ENCODE measurements at regions not wholly inside any gene's neighbourhood (a gene's known extent, or its start where the extent isn't known, plus 50 kb on each side); places are given as distances from the start of the nearest gene placed in this dataset.

DNA sequence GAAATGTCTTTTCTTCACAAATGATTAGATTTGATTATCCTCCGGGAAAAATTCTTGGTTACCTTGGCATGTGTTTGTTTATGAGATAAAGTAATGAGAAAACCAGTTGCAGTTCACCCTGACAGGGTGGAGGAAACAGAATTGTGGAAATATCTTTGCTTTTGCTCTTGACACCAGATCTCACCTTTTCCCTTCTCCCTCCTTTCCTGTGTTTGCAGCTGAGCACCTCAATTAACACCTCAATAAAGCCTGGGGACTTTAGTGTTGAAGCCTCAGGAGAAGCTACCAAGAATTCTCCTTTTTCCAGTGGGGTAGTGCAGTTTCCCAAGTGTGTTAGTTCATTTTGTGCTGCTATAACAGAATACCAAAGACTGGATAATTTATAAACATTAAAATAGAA is 350.8 kb upstream of the IGFBP7 start:
- DNase-seq = no peak

GRCh38 chr4:57448901-57449300 is 338.7 kb upstream of the IGFBP7 start:
- DNase-seq = peak; percentile 82

DNA sequence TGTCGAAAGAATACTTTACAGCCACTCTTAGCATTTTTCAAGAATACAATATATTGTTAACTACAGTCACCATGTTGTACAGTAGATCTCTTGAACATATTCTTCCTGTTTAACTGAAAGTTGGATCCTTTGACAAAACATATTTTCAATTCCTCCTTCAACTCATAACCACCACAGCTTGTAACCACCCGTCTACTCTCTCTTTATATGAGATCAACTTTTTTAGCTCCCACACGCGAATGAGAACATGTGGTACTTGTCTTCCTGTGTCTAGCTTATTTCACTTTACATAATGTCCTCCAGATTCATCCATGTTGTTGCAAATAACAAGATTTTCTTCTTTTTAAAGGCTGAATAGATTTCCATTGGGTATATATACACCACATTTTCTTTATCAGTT is 338.3 kb upstream of the IGFBP7 start:
- DNase-seq = peak; percentile 83

DNA sequence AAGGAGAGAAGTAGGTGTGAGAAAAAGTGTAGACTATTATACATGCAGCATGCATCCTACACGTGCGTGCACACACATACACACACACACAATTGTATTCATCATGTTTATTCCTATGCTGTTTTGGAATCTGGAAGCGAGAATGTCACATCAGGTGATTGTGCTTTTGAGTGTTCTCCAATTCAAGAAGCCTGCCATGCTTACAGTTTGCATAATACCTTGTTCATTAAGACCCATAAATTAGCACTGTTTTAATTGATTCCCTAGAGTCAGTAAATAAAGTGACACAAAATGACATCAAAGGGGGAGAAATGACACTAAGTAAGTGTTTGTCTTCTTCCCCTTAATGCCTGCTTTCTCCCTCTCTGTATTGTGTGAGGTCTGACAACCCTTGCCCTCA is 336.1 kb upstream of the IGFBP7 start:
- no peak for DNase-seq

- DNase-seq = peak; percentile 61
Measured at GRCh38 chr4:57445686-57446085, 335.5 kb upstream of the IGFBP7 start.

GRCh38 chr4:57444671-57445070 is 334.5 kb upstream of the IGFBP7 start:
- DNase-seq = no peak

DNA sequence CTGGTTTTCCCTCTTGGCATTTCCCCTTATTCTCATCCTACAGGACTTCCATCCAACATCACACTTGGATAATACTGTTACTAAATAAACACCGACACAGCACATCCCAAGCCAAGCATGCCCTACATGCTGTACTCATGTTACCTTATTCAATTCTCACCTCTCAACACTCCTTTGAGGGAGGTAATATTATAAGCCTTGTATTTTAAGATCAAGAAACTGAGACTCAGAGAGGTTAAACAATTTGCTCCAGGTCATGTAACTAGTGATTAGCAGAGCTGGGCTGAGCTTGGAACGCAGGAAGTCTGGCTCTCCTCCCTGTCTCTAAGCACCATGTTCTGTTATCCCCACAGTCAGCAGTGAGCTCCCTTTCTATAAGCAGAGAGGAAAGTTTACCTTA is 333.6 kb upstream of the IGFBP7 start:
- no peak for DNase-seq

DNA sequence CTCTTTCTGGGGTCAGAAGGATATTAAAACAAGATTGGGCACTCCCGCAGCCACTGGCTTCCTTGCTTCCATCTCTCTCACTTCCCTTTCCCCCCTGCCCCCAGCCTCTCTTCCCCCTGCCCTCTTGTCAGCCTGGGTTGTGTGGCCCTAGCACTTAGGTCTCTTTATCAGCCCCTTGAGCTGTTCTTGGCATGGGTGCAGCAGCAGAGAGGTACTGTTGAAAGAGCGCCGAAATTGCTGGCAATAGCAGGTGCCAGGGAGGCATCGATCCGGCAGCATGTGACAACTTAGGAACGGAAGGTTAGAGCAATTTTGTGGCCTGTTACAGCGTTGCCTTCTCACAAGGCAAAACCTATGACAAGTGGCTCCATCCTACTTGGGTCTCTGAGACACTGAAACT is 333.1 kb upstream of the IGFBP7 start:
- no peak for DNase-seq

- peak; percentile 39 for DNase-seq
Measured at GRCh38 chr4:57442831-57443291, 332.7 kb upstream of the IGFBP7 start.

DNA sequence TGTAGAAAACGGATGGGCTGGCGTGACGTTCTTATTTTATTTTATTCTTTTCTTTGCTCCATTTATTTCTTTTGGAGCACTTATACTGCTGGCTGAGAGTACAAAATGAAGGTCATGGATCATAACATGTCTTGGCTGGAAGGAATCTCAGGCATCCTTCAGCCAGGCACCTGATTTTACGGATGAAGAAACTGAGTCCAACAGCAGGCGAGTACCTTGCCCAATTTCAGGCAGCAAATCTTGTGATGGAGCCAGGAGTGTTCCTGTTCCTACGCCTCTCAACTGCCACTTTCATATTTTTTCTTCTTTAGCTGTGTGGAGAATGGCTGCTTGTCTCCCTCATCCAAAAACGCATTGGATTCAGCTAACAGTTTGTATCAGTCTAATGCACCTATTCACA is 332.1 kb upstream of the IGFBP7 start:
- DNase-seq = no peak

DNA sequence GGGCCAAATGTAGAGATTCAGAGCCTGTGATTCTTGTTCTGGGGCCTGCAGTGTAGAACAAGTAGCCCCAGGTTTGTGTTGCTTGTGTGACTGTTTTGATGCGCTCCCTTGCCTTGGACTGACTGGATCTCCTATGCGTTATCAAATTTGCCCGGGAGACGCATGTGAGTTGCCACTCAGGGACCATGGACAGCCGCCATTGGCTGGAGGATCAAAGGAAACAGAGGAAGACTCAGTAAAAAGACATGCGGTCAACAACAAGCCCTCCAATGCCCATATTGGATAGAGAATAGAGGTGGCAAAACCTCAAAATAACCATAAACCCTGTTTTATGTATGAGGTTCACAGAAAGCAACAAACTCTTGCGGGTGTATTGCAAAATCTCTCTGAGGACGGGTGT is 327.5 kb upstream of the IGFBP7 start:
- no peak for DNase-seq

GRCh38 chr4:57435300-57435699 is 325.1 kb upstream of the IGFBP7 start:
- DNase-seq = no peak

DNA sequence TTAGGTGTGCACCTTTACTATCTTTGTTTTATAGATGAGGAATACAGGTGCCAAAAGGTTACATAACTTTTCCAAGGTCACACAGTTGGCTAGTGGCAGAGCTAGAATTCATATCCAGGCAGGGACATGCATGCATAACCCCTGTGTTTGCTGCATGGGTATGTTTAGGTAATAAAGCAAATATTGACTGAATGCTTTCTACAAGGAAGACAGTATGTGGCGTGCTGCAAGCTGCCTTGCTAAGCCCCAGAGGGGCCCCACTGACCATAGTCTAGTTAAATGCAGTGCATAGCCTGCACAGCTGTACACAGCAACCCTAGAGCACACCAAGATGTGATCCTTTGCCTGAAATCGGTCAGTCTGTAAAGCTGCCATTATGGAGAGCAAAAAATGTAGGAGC is 320.5 kb upstream of the IGFBP7 start:
- no peak for DNase-seq

- peak; percentile 75 for DNase-seq
Measured at GRCh38 chr4:57426779-57427395, 316.7 kb upstream of the IGFBP7 start.

DNA sequence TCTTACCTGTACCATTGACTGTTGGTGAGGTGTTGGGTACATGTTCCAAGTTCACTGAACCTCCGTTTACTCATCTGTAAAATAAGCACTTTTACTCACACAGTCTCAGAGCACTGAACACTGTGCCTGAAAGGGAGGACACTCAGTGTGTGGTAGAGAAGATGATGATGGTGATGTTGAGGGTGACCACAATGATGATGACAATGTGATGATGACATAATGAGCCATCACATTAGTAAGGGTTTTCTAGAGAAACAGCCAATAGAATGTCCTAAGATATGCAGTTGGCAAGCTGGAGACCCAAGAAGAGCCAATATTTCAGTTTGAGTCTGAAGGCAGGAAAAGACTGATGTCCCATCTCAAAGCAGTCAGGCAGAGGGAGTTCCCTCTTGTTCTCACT is 315.4 kb upstream of the IGFBP7 start:
- DNase-seq = peak; percentile 76

GRCh38 chr4:57424232-57424897 is 314.2 kb upstream of the IGFBP7 start:
- DNase-seq = peak; percentile 95

DNA sequence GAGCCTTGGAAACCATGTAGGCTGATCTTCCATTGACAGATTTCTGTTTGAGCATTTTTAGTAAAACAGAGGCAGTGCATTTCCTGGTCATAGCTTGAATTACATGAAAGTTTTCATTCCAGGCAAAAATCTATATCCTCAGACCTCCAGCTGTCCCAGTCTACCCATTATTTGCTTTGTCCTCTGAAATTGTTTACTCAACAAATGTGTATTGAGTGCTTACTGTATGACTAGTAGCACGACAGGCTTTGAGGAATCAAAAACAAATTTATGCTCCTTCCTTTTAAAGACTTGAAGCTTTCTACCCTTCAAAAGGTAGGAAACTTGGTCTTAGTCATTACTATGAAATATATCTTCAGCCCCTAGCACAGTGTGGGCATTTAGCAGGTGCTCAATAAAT is 307.9 kb upstream of the IGFBP7 start:
- peak; percentile 21 for DNase-seq

- DNase-seq = no peak
Measured at GRCh38 chr4:57412259-57413054, 302.3 kb upstream of the IGFBP7 start.

- peak; percentile 80 for DNase-seq
Measured at GRCh38 chr4:57410331-57411052, 300.3 kb upstream of the IGFBP7 start.

DNA sequence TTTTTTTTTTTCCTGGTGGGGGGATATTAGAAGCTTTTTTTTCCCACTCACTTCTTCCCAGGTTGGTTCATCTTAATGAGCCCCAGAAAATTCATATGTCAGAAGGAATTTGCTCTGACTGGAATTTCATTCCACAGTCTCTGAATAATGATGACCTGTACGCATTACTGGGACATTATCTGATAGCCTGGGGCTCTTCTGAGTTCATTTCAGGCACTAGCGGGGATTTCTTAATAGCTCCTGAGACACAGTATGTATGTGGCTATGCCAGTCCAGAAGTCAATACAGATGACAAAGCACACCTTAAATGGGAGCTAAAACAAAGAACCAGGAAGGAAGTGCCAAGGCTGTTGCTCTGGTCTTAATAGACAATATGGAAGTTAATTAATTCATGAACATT is 295.2 kb upstream of the IGFBP7 start:
- DNase-seq = peak; percentile 86

DNA sequence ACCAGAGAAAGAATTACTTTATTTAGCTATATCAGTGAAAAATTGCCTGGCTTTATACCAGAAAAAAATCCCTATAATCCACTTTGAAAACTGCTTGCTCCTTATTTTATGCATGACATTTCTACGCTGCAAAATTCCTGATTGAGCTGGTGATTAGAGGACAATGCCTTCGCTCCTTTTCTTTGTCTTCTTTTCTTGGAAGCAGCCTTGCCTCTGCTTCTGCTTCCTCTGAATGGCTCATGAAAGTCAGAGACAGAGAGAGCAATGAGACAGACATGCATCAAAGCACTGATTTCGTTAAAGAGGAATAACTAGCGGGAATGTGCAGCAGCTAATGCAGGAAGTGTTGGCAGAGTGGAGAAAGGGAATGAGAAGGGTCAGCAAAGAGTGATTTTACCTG is 294.3 kb upstream of the IGFBP7 start:
- DNase-seq = no peak

DNA sequence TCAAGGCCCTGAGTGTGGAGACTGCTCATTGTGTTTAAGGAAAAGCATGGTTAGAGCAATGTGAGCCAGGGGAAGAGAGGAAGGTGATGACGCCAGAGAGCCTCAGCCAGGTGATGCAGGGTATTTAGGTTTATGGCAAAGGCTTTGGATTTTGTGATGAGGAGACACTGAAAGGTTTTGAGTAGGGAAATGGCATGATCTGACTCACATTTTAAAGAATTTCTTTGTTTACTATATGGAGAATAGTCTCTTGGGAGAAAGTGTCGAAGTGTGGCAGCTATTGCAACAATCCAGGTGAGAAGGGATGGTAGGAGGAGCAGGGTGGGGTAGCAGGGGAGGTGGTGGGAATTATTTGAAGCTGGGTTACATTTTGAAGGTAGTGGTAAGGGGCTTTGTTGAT is 293.4 kb upstream of the IGFBP7 start:
- no peak for DNase-seq

GRCh38 chr4:57401586-57401985 is 291.4 kb upstream of the IGFBP7 start:
- DNase-seq = peak; percentile 35

Data from fibroblast of skin of back (primary cell).